GM12865 (cell line): ENCODE measurements at regions not wholly inside any gene's neighbourhood (a gene's known extent, or its start where the extent isn't known, plus 50 kb on each side); places are given as distances from the start of the nearest gene placed in this dataset.

Source experiments
- DNase-seq: peaks from one replicate; pipeline ENCODE4 v3.0.0; 2010; ENCODE audit warnings: low read depth
- H3K4me3 ChIP-seq: 2 replicates; pipeline ENCODE4 v1.5.1; 2011; ENCODE audit warnings: mild to moderate bottlenecking, low read depth, low read length, control low read depth
- TF ChIP-seq, protein P1 (sequence below): IDR thresholded peaks from 2 replicates; pipeline ENCODE4 v1.5.1; 2011; ENCODE audit warnings: low read length, control low read depth, low read depth, inconsistent platforms; ENCODE audit not compliant: insufficient read depth; ENCODE audit errors: missing control alignments

DNA sequence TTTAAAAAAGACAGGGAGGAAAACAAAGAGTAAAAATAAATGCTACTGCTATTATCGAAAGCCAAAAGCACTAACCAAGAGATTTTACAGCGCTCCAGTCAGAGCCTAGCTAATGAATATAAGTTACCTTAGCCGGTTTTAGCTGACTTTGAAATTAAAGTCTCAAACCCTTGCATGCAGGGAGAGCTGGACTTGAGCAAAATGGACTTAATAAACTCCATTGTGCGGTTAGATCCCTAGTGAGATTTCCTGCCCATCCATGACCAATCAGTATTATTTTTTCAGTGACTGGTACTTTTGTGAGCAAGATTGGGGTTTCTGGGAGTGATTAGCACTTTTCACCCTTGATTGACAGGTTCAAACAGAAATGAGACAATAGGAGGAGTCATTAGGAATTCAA, 333.4 kb upstream of the ADGRL2 start:
- TF ChIP-seq, protein P1, sequence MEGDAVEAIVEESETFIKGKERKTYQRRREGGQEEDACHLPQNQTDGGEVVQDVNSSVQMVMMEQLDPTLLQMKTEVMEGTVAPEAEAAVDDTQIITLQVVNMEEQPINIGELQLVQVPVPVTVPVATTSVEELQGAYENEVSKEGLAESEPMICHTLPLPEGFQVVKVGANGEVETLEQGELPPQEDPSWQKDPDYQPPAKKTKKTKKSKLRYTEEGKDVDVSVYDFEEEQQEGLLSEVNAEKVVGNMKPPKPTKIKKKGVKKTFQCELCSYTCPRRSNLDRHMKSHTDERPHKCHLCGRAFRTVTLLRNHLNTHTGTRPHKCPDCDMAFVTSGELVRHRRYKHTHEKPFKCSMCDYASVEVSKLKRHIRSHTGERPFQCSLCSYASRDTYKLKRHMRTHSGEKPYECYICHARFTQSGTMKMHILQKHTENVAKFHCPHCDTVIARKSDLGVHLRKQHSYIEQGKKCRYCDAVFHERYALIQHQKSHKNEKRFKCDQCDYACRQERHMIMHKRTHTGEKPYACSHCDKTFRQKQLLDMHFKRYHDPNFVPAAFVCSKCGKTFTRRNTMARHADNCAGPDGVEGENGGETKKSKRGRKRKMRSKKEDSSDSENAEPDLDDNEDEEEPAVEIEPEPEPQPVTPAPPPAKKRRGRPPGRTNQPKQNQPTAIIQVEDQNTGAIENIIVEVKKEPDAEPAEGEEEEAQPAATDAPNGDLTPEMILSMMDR: no peak
- no peak overlapping the region for H3K4me3 ChIP-seq
- DNase-seq: no peak

DNA sequence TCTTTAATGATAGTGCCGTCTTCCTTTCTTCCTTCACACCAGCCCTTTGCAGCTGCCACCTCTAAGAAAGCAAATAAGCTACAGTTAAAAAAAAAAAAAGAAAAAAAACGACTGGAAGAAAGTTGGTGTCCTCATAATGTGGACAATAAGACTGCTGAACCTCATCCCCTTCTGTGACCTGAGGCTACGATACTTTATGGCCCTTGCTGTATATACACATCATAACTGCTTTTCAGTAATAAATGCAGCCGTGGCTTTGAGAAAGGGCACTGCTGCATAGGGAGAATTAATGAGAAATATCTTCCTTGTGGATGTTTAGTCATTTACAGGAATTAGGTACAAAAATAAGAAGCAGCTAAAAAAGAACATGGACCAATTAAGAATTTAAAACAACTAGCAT, 333.8 kb upstream of the ADGRL2 start:
- no peak for DNase-seq
- TF ChIP-seq, protein P1: no peak
- H3K4me3 ChIP-seq: no peak overlapping the region

DNA sequence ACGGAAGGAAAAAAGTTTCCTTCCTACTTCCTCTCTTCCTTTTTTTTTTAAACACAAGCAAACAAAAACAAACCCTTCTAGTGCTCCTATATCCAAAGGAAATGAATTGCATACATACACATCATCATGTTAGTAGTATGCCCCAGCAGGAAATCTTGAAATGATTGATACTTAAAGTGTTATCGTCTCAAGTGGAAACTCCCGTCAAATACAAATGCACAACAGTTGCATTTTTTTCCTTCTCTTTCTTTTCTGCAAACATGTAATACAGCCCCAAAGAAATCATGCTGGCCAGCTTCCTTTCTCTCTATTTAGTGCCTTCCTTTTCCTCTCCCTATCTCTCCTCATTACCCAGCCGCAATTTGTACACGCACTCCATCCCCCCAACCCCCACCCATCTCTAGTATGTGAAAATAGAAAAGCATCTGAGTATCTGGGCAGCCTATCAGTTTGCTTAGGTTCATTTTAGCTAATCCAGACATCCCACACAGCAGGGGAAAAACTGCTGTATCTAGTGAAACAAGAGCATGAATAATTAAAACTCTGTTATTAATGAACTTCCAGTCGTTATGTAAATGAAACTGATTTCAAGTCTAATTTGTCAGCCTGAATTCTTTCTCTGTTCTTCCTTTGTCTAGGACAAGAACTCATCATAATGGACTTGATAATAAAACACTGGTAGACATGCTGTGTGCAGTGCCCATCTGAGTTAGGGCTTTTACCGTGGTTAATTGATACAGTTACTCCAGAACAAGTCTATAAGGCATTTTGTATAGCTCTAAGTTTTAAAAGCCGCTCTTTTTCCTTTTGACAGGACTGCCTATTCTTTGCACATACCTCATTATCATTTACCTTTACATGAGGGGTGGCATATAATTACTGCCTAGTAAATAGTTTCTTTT, 336.5 kb upstream of the ADGRL2 start:
- H3K4me3 ChIP-seq: no peak overlapping the region
- TF ChIP-seq, protein P1: no peak
- DNase-seq: no peak

DNA sequence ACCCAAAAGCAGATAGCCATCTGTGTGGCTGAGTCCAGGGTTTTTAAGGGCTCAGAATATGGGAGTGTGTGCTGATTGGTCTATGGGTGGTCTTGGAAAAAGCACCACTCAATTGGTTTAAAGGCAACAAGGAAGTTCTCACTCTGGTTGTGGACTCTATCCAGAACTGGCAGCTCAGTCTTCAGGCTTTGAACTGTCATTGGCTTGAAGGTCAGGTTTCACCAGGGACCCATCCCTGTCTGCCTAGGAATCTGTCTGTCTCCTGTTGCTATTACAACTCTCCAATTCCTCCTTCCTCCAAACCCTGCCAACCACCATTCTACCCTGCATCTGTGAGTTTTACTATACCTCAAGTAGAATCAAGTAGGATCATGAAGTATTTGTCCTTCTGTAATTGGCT, 341.7 kb upstream of the ADGRL2 start:
- TF ChIP-seq, protein P1: no peak
- no peak for DNase-seq
- no peak overlapping the region for H3K4me3 ChIP-seq

DNA sequence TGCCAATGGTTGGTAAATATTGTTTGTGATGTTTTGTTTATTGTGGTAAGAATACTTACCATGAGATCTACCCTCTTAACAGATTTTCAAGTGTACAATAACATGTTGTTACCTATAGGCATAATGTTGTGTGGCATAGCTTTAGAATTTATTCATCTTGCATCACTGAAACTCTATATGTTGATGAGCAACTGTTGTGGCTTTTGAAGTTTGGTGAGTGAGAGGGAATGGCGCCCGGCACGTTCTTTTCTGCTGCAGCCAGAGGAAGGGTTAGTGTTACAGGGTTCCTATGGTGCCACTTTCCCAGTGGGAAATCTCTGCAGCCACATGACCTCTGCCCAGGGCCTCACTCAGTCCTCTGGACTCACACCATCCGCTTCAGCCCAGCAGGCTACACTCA, 342.5 kb upstream of the ADGRL2 start:
- no peak overlapping the region for H3K4me3 ChIP-seq
- TF ChIP-seq, protein P1: no peak
- no peak for DNase-seq

DNA sequence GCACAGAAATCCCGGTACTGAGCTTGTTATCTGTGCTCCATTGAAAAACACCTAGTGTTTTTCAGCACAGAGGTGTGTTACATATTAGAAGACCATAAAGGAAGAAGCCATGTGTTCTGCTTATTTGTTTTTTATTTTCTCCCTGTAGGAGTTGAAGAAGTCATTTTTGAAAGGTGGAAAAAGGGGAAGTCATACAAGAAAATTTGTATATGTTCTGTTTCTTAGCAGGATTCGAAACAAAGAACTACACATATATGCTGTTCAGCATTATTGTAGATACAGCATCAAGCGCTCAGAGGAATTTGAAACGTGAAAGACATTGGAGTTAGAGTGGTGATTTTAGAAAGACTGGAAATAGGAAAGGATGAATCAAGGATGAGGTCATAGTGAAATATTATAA, 345.3 kb upstream of the ADGRL2 start:
- DNase-seq: no peak
- TF ChIP-seq, protein P1: no peak
- H3K4me3 ChIP-seq: no peak overlapping the region

DNA sequence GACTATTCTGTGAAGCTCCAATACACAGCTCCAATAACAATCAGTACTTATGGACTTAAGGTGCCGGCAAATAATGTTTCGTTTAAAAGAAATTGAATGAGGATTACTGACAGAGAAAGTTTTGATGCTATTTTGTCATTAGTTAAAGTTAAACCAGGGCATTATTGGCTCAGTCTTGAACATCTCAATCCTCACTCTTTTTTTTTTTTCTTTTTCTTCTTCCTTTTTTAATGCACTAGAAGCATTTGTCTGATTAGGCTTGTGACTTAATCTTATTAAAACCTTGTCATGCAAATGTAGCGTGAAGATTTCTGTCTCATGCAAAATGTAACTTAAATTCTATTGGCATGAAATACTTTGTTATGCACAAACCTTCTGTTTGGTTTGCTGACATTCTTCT, 346.8 kb upstream of the ADGRL2 start:
- no peak for DNase-seq
- TF ChIP-seq, protein P1: no peak
- no peak overlapping the region for H3K4me3 ChIP-seq
